OCI-LY1 (cell line): ENCODE measurements at regions not wholly inside any gene's neighbourhood (a gene's known extent, or its start where the extent isn't known, plus 50 kb on each side); places are given as distances from the start of the nearest gene placed in this dataset.

Source experiments
- H2AFZ ChIP-seq: fragments of 200-600 bp; sonication (generic), shearing (Covaris generic); 2 replicates; pipeline ENCODE4 v1.6.0; 2014; ENCODE audit warnings: antibody characterized with exemption, mild to moderate bottlenecking, low read length
- H3F3A ChIP-seq: fragments of 200-600 bp; sonication (generic), shearing (Covaris generic); 2 replicates; pipeline ENCODE4 v1.6.0; 2014; ENCODE audit warnings: mild to moderate bottlenecking, antibody characterized with exemption, low read length, moderate library complexity; ENCODE audit not compliant: insufficient read depth
- H3K27ac ChIP-seq: fragments of 200-600 bp; sonication (generic); 2 replicates; pipeline ENCODE4 v1.5.1; 2014; ENCODE audit warnings: low read length, mixed run types, mild to moderate bottlenecking, low read depth; ENCODE audit not compliant: poor library complexity, severe bottlenecking
- H3K27me3 ChIP-seq: fragments of 200-600 bp; sonication (generic); 2 replicates; pipeline ENCODE4 v1.6.0; 2014; ENCODE audit warnings: antibody characterized with exemption, mild to moderate bottlenecking, low read length, moderate library complexity; ENCODE audit not compliant: insufficient read depth
- H3K36me3 ChIP-seq: fragments of 200-600 bp; sonication (generic); 2 replicates; pipeline ENCODE4 v1.6.1; 2014; ENCODE audit warnings: mild to moderate bottlenecking, antibody characterized with exemption, low read length, moderate library complexity, mixed read lengths; ENCODE audit not compliant: insufficient read depth
- H3K4me1 ChIP-seq: fragments of 200-600 bp; sonication (generic); 2 replicates; pipeline ENCODE4 v1.5.1; 2014; ENCODE audit warnings: mild to moderate bottlenecking, low read length, moderate library complexity; ENCODE audit not compliant: insufficient read depth, severe bottlenecking
- H3K4me2 ChIP-seq: fragments of 200-600 bp; sonication (generic), shearing (Covaris generic); 2 replicates; pipeline ENCODE4 v1.6.1; 2014; ENCODE audit warnings: low read length
- H3K4me3 ChIP-seq: fragments of 200-600 bp; sonication (generic); 2 replicates; pipeline ENCODE4 v1.5.1; 2014; ENCODE audit warnings: low read length, low read depth, mild to moderate bottlenecking, mixed read lengths; ENCODE audit not compliant: poor library complexity, severe bottlenecking
- H3K79me2 ChIP-seq: fragments of 200-600 bp; shearing (Covaris generic); 2 replicates; pipeline ENCODE4 v1.6.1; 2016; ENCODE audit warnings: mixed run types, low read length, mixed read lengths; ENCODE audit not compliant: insufficient read depth
- H3K9ac ChIP-seq: fragments of 200-600 bp; sonication (generic), shearing (Covaris generic); 2 replicates; pipeline ENCODE4 v1.6.1; 2014; ENCODE audit warnings: mild to moderate bottlenecking, low read length, mixed read lengths
- H3K9me2 ChIP-seq: fragments of 200-600 bp; sonication (generic), shearing (Covaris generic); 2 replicates; pipeline ENCODE4 v1.6.1; 2014; ENCODE audit warnings: low read depth, mild to moderate bottlenecking, low read length, mixed read lengths
- H3K9me3 ChIP-seq: fragments of 200-600 bp; shearing (Covaris generic); 2 replicates; pipeline ENCODE4 v1.6.1; 2014; ENCODE audit warnings: low read length, mixed read lengths
- H4K20me1 ChIP-seq: fragments of 200-600 bp; sonication (generic), shearing (Covaris generic); 2 replicates; pipeline ENCODE4 v1.6.0; 2016; ENCODE audit warnings: mild to moderate bottlenecking, low read length; ENCODE audit not compliant: insufficient read depth
- EZH2 ChIP-seq: fragments of 200-600 bp; sonication (generic), shearing (Covaris generic); IDR thresholded peaks from 2 replicates; pipeline ENCODE4 v1.8.0; 2017; ENCODE audit warnings: borderline replicate concordance, mixed run types, mild to moderate bottlenecking, antibody characterized with exemption, low read length, moderate library complexity, mixed read lengths
- TF ChIP-seq, protein P1 (sequence below): fragments of 200-600 bp; sonication (generic), shearing (Covaris generic); IDR thresholded peaks from 2 replicates; pipeline ENCODE4 v1.5.1; 2017; ENCODE audit warnings: mild to moderate bottlenecking, antibody characterized with exemption, low read length, moderate library complexity, mixed read lengths

DNA sequence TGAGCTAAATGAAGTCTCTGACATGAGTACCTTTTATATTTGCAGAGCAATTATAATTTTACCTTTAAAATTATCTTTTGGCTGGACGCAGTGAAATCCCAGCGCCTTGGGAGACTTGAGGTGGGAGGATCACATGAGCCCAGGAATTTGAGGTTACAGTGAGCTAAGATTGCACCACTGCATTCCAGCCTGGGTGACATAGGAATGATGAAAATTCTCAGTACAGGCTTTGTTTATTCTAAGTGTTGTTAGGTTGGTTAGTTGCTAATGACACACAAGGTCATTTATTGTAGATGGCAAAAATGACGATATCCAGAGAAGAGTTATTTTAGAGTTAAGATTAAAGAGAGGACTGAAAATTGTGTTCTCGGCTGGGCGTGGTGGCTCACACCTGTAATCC, 87.6 kb downstream of the XRCC2 start:
- Histone ChIP-seq H3K9me3 (no peaks in the 10 kb centered on the region), H3K9ac (no peak overlapping the region), H2AFZ (no peak overlapping the region), H3K27ac (no peak overlapping the region), H3K4me1 (no peaks in the 10 kb centered on the region), H3K27me3 (no peaks in the 10 kb centered on the region), H3K4me3 (no peak overlapping the region), H3F3A (no peaks in the 10 kb centered on the region), H4K20me1 (no peaks in the 10 kb centered on the region), H3K36me3 (no peaks in the 10 kb centered on the region), H3K9me2 (no peaks in the 10 kb centered on the region), H3K79me2 (no peaks in the 10 kb centered on the region), H3K4me2 (no peak overlapping the region)
- TF ChIP-seq, protein P1, sequence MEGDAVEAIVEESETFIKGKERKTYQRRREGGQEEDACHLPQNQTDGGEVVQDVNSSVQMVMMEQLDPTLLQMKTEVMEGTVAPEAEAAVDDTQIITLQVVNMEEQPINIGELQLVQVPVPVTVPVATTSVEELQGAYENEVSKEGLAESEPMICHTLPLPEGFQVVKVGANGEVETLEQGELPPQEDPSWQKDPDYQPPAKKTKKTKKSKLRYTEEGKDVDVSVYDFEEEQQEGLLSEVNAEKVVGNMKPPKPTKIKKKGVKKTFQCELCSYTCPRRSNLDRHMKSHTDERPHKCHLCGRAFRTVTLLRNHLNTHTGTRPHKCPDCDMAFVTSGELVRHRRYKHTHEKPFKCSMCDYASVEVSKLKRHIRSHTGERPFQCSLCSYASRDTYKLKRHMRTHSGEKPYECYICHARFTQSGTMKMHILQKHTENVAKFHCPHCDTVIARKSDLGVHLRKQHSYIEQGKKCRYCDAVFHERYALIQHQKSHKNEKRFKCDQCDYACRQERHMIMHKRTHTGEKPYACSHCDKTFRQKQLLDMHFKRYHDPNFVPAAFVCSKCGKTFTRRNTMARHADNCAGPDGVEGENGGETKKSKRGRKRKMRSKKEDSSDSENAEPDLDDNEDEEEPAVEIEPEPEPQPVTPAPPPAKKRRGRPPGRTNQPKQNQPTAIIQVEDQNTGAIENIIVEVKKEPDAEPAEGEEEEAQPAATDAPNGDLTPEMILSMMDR: no peak
- TF ChIP-seq EZH2: no peak

DNA sequence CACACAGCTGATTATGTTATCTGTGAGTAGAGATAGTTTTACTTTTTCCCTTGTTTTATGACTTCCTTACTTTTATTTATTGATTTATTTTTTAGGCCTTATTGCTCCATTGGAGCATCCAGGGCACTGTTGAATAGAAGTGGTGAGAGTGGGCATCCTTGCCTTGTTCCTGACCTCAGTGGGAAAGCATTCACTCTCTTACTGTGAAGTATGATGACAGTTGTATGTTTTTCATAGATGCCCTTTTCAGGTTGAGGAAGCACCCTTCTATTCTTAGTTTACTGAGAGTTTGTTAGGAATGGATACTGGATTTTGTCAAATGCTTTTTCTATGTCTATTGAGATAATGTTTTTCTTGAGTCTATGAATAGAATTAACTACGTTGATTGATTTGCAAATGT, 88.6 kb downstream of the XRCC2 start:
- Histone ChIP-seq H3K27me3 (no peaks in the 10 kb centered on the region), H3K4me1 (no peaks in the 10 kb centered on the region), H3K9ac (no peak overlapping the region), H3K4me2 (no peak overlapping the region), H3K9me3 (no peaks in the 10 kb centered on the region), H3K4me3 (no peak overlapping the region), H2AFZ (no peak overlapping the region), H3K9me2 (no peaks in the 10 kb centered on the region), H3K36me3 (no peaks in the 10 kb centered on the region), H3F3A (no peaks in the 10 kb centered on the region), H3K79me2 (no peaks in the 10 kb centered on the region), H3K27ac (no peak overlapping the region), H4K20me1 (no peaks in the 10 kb centered on the region)
- no peak for TF ChIP-seq EZH2
- TF ChIP-seq, protein P1: no peak

DNA sequence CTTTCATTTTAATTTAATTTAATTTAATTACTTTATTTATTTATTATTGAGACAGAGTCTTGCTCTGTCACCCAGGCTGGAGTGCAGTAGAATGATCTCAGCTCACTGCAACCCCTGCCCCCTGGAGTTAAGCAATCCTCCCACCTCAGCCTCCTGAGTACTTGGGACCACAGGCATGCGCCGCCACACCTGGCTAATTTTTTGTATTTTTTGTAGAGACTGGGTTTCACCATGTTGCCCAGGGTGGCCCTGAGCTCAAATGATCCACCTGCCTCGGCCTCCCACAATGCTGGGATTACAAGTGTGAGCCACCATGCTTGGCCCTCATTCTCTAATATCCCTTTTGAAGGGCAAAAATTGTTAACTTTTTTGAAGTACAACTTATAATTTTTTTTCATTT, 92.9 kb downstream of the XRCC2 start:
- no peaks in the 10 kb centered on the region for H4K20me1 ChIP-seq
- no peaks in the 10 kb centered on the region for H3K36me3 ChIP-seq
- no peak overlapping the region for H3K27ac ChIP-seq
- no peak overlapping the region for H3K9ac ChIP-seq
- no peaks in the 10 kb centered on the region for H3K4me1 ChIP-seq
- peaks cover 5% of the 10 kb centered on the region; the same call in 1 of the 2 replicates for H3K27me3 ChIP-seq
- no peak overlapping the region for H2AFZ ChIP-seq
- H3K4me2 ChIP-seq: no peak overlapping the region
- no peaks in the 10 kb centered on the region for H3K9me3 ChIP-seq
- H3F3A ChIP-seq: no peaks in the 10 kb centered on the region
- no peaks in the 10 kb centered on the region for H3K79me2 ChIP-seq
- TF ChIP-seq EZH2: no peak
- TF ChIP-seq, protein P1: no peak
- no peak overlapping the region for H3K4me3 ChIP-seq
- no peaks in the 10 kb centered on the region for H3K9me2 ChIP-seq
